Mesothelial cell of epicardium (in vitro differentiated cells): ENCODE measurements at regions not wholly inside any gene's neighbourhood (a gene's known extent, or its start where the extent isn't known, plus 50 kb on each side); places are given as distances from the start of the nearest gene placed in this dataset.

ENCODE experiments used
- DNase-seq, 2 experiments: peaks; one replicate each; pipeline ENCODE4 v3.0.0; 2021; ENCODE audit warnings: low spot score in 2 of 2; ENCODE audit not compliant: unreplicated experiment in 2 of 2
- H3K27ac Mint-ChIP-seq: 2 replicates; pipeline ENCODE4 v1.8.0; 2021; ENCODE audit warnings: mixed read lengths
- H3K27me3 Mint-ChIP-seq: 2 replicates; pipeline ENCODE4 v1.8.0; 2021; ENCODE audit warnings: low read depth, mixed read lengths
- H3K36me3 Mint-ChIP-seq: 2 replicates; pipeline ENCODE4 v1.8.0; 2021; ENCODE audit warnings: mixed read lengths
- H3K4me1 Mint-ChIP-seq: 2 replicates; pipeline ENCODE4 v1.8.0; 2021; ENCODE audit warnings: mixed read lengths
- H3K4me3 Mint-ChIP-seq: 2 replicates; pipeline ENCODE4 v1.8.0; 2021; ENCODE audit warnings: mild to moderate bottlenecking, moderate library complexity, mixed read lengths
- H3K9me3 Mint-ChIP-seq: 2 replicates; pipeline ENCODE4 v1.8.0; 2021; ENCODE audit warnings: mixed read lengths
- CTCF ChIP-seq: fragments of 200-600 bp; sonication (generic); IDR thresholded peaks from one replicate; pipeline ENCODE4 v1.5.0; 2021; ENCODE audit warnings: antibody characterized with exemption; ENCODE audit not compliant: unreplicated experiment

DNA sequence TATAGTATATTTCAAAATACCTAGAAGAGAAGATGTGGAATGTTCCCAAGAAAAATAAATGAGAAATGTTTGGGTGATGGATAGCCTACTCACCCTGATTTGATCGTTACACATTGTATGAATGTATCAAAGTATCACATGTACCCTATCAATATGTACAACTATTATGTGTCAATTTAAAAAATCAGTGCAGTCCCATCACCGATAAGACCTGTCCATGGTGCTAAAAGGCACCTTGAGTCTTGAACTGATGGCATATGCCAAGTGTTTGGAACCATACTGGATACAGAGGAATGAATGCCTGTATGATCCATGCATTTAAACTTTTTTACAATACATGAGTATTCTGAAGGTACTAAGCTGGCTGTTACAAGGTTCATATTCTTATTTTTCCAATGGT, 50.2 kb upstream of the ZNF835 start:
- no peak for TF ChIP-seq CTCF
- Mint-ChIP-seq H3K4me1 (no peaks in the 10 kb centered on the region), H3K27me3 (no peaks in the 10 kb centered on the region), H3K4me3 (no peak overlapping the region), H3K27ac (no peak overlapping the region), H3K9me3 (peaks cover 63% of the 10 kb centered on the region), H3K36me3 (peaks cover 2% of the 10 kb centered on the region)
- no peak for DNase-seq
